Calu3 (cell line): ENCODE measurements at regions not wholly inside any gene's neighbourhood (a gene's known extent, or its start where the extent isn't known, plus 50 kb on each side); places are given as distances from the start of the nearest gene placed in this dataset.

ENCODE experiments used
- BruUV-seq: library from RNA; stranded (reverse); fragments of 400-500 nt; replicated peaks from 2 replicates; lab custom pipeline; 2021; lab: Mats Ljungman, UMichigan
- CTCF ChIA-PET: fragments of 300-600 bp; sonication (Branson Sonifier 250); formaldehyde crosslinking; loops from one replicate; lab custom pipeline; 2022; ENCODE audit warnings: antibody characterized with exemption; lab: Charles Lee
- DNase-seq: peaks from one replicate; pipeline ENCODE4 v3.0.0; 2022
- H3K27ac Mint-ChIP-seq: one replicate; pipeline ENCODE4 v1.8.0; 2022; ENCODE audit warnings: mixed read lengths; ENCODE audit not compliant: unreplicated experiment
- H3K27me3 Mint-ChIP-seq: one replicate; pipeline ENCODE4 v1.8.0; 2022; ENCODE audit warnings: mixed read lengths; ENCODE audit not compliant: unreplicated experiment
- H3K36me3 Mint-ChIP-seq: one replicate; pipeline ENCODE4 v1.8.0; 2022; ENCODE audit warnings: mild to moderate bottlenecking, moderate library complexity, mixed read lengths; ENCODE audit not compliant: insufficient read depth, unreplicated experiment
- H3K4me1 Mint-ChIP-seq: one replicate; pipeline ENCODE4 v1.8.0; 2022; ENCODE audit warnings: mild to moderate bottlenecking, low read depth, mixed read lengths; ENCODE audit not compliant: unreplicated experiment
- H3K4me3 Mint-ChIP-seq: one replicate; pipeline ENCODE4 v1.8.0; 2022; ENCODE audit warnings: mild to moderate bottlenecking, low read depth, moderate library complexity, mixed read lengths; ENCODE audit not compliant: unreplicated experiment
- H3K9me3 Mint-ChIP-seq: one replicate; pipeline ENCODE4 v1.8.0; 2022; ENCODE audit warnings: low read depth, mixed read lengths; ENCODE audit not compliant: unreplicated experiment
- CTCF ChIP-seq: fragments of 200-600 bp; IDR thresholded peaks from one replicate; pipeline ENCODE4 v1.8.0; 2022; ENCODE audit warnings: antibody characterized with exemption; ENCODE audit not compliant: unreplicated experiment
- intact Hi-C: fragments of 100-400 bp; cut with micrococcal nuclease; formaldehyde crosslinking; loops from one replicate; pipeline ENCODE4 v1.10.0; 2022; ENCODE audit not compliant: unreplicated experiment

- no peak for TF ChIP-seq CTCF
- intact Hi-C loops, result no loop called here
- peaks cover 7% of the 10 kb centered on the region for H3K9me3 Mint-ChIP-seq
- no peaks in the 10 kb centered on the region for H3K36me3 Mint-ChIP-seq
- no peaks in the 10 kb centered on the region for H3K27me3 Mint-ChIP-seq
- CTCF ChIA-PET, result no interaction called here
- DNase-seq, result no peak
- BruUV-seq, result no TSS peak
- no peak overlapping the region for H3K27ac Mint-ChIP-seq
- no peak overlapping the region for H3K4me3 Mint-ChIP-seq
- no peaks in the 10 kb centered on the region for H3K4me1 Mint-ChIP-seq
Observed at GRCh38 chr14:98171654-98172053, 1100.3 kb downstream of the BCL11B start.

- intact Hi-C loops, result no loop called here
- Mint-ChIP-seq H3K36me3 (no peaks in the 10 kb centered on the region), H3K4me1 (no peaks in the 10 kb centered on the region), H3K27me3 (no peaks in the 10 kb centered on the region), H3K27ac (no peak overlapping the region), H3K4me3 (no peak overlapping the region), H3K9me3 (peaks cover 5% of the 10 kb centered on the region)
- DNase-seq, result no peak
- no peak for TF ChIP-seq CTCF
- BruUV-seq, result no TSS peak
- CTCF ChIA-PET, result no interaction called here
Observed at GRCh38 chr14:98172243-98172778, 1099.7 kb downstream of the BCL11B start.

- intact Hi-C loops, result no loop called here
- no TSS peak for BruUV-seq
- CTCF ChIA-PET, result no interaction called here
Observed at GRCh38 chr14:98173305-98173704, 1098.7 kb downstream of the BCL11B start.

GRCh38 chr14:98174041-98174440 is 1098.0 kb downstream of the BCL11B start:
- CTCF ChIA-PET, result no interaction called here
- intact Hi-C loops, result no loop called here
- TF ChIP-seq CTCF, result no peak
- no peak overlapping the region for H3K4me3 Mint-ChIP-seq
- no TSS peak for BruUV-seq
- H3K27me3 Mint-ChIP-seq, result no peaks in the 10 kb centered on the region
- peaks cover 5% of the 10 kb centered on the region for H3K9me3 Mint-ChIP-seq
- no peak for DNase-seq
- no peaks in the 10 kb centered on the region for H3K4me1 Mint-ChIP-seq
- H3K36me3 Mint-ChIP-seq, result no peaks in the 10 kb centered on the region
- H3K27ac Mint-ChIP-seq, result no peak overlapping the region

More at GRCh38 chr14:98173305-98173704, 1098.7 kb downstream of the BCL11B start:
- DNase-seq, result no peak
- Mint-ChIP-seq H3K36me3 (no peaks in the 10 kb centered on the region), H3K27me3 (no peaks in the 10 kb centered on the region), H3K4me3 (no peak overlapping the region), H3K4me1 (no peaks in the 10 kb centered on the region), H3K9me3 (peaks cover 5% of the 10 kb centered on the region), H3K27ac (no peak overlapping the region)
- no peak for TF ChIP-seq CTCF
